ENCODE measurements at regions not wholly inside any gene's neighbourhood (a gene's known extent, or its start where the extent isn't known, plus 50 kb on each side); places are given as distances from the start of the nearest gene placed in this dataset.

DNA sequence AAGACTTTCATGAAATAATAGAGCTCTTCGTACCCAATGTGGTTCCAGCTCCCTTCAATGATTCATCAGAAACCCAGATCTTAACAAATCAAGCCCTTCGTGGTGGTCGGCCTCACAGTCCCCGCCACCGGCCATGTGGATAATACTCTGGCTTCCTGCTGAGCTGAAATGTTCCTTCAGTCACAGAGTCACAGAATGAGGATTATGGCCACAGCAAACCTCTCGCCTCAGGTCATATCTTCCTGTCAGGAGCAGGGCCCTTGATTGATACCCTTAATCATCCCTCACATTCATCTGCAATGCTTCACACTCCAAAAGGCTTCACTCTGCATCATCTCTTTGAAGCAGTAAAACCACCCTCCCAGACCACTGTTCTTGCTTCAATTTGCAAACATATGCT is 452.6 kb downstream of the OCA2 start:
- CTCF ChIA-PET (ENCODE audit: low intra/inter-chr PET ratio): no interaction called here
- Histone ChIP-seq H4K20me1 (replicated peaks; ENCODE audit: control insufficient read depth, insufficient read depth, low read length) (no peaks in the 10 kb centered on the region), H3K27me3 (ENCODE audit: control insufficient read depth in 2 of 2, insufficient read depth in 2 of 2, low read length in 2 of 2) (no peaks in the 10 kb centered on the region), H3K4me2 (ENCODE audit: insufficient read depth, low read length) (no peak overlapping the region), H2AFZ (ENCODE audit: low read depth, low read length) (no peak overlapping the region), H3K36me3 (ENCODE audit: control insufficient read depth, insufficient read depth, low read length) (no peaks in the 10 kb centered on the region), H3K4me1 (replicated peaks in 1 of 2; ENCODE audit: control insufficient read depth in 2 of 2, insufficient read depth in 2 of 2, low read length in 2 of 2) (no peaks in the 10 kb centered on the region), H3K27ac (ENCODE audit: extremely low read depth, low read depth, low read length) (no peak overlapping the region), H3K79me2 (ENCODE audit: control insufficient read depth, insufficient read depth, low read length) (no peaks in the 10 kb centered on the region), H3K4me3 (no peak overlapping the region), H3K9ac (ENCODE audit: insufficient read depth in 1 of 2, low read depth in 2 of 2, low read length in 2 of 2) (no peak overlapping the region), H3K9me3 (replicated peaks; ENCODE audit: control insufficient read depth, insufficient read depth, low read depth, low read length) (no peaks in the 10 kb centered on the region), H3K9me1 (ENCODE audit: control insufficient read depth, insufficient read depth, low read length) (no peaks in the 10 kb centered on the region)
- ATAC-seq (no peak), FAIRE-seq (no peak), DNase-seq (ENCODE audit: extremely low read depth in 1 of 4, low spot score in 3 of 4) (no peak)
- 1% methylated on average over 6 of the region's 6 CpGs for WGBS (ENCODE audit: insufficient coverage, low coverage, missing lambda C conversion rate)
- POLR2A ChIA-PET: no interaction called here
- in situ Hi-C loops (cut with MboI): no loop called here
- TF ChIP-seq, protein P1, sequence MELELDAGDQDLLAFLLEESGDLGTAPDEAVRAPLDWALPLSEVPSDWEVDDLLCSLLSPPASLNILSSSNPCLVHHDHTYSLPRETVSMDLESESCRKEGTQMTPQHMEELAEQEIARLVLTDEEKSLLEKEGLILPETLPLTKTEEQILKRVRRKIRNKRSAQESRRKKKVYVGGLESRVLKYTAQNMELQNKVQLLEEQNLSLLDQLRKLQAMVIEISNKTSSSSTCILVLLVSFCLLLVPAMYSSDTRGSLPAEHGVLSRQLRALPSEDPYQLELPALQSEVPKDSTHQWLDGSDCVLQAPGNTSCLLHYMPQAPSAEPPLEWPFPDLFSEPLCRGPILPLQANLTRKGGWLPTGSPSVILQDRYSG (tag; conservative IDR thresholded peaks at IDR 0.05; ENCODE audit: low read depth): no peak
- intact Hi-C loops (cut with micrococcal nuclease): no loop called here
- no TSS peak for BruUV-seq (replicated peaks)

DNA sequence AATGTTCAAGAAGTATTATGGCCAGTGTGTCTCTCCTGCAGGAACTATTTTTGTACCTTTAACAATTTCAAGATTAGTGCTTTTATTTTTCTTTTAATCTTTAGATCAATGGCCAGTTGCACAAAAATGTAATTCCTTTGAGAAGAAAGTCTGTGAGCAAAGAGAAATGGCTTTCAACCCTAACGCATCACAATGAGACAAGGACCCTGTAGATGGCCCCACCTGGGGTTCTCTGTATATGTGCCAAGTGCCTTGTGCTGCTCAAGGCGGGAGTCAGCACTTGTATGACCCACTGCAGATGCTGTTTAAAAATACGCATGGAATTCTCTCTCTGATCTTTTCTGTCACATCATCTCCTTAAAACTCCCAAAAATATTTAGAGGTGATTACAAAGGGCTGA is 453.4 kb downstream of the OCA2 start:
- H4K20me1 ChIP-seq (replicated peaks; ENCODE audit: control insufficient read depth, insufficient read depth, low read length): no peaks in the 10 kb centered on the region
- no peak for ATAC-seq
- in situ Hi-C loops (cut with MboI) (no loop called here), intact Hi-C loops (cut with micrococcal nuclease) (no loop called here)
- no TSS peak for BruUV-seq (replicated peaks)
- H3K4me1 ChIP-seq (replicated peaks in 1 of 2; ENCODE audit: control insufficient read depth in 2 of 2, insufficient read depth in 2 of 2, low read length in 2 of 2): no peaks in the 10 kb centered on the region
- H3K4me3 ChIP-seq: no peak overlapping the region
- H3K9ac ChIP-seq (ENCODE audit: insufficient read depth in 1 of 2, low read depth in 2 of 2, low read length in 2 of 2): no peak overlapping the region
- no peaks in the 10 kb centered on the region for H3K36me3 ChIP-seq (ENCODE audit: control insufficient read depth, insufficient read depth, low read length)
- no peaks in the 10 kb centered on the region for H3K79me2 ChIP-seq (ENCODE audit: control insufficient read depth, insufficient read depth, low read length)
- no peak overlapping the region for H3K27ac ChIP-seq (ENCODE audit: extremely low read depth, low read depth, low read length)
- no peaks in the 10 kb centered on the region for H3K27me3 ChIP-seq (ENCODE audit: control insufficient read depth in 2 of 2, insufficient read depth in 2 of 2, low read length in 2 of 2)
- FAIRE-seq: no peak
- H3K4me2 ChIP-seq (ENCODE audit: insufficient read depth, low read length): no peak overlapping the region
- DNase-seq (ENCODE audit: extremely low read depth in 1 of 4, low spot score in 3 of 4): no peak
- POLR2A ChIA-PET: interaction anchor here (1.2 kb wide), 1 partner anchor 72 kb away, joined by 3 read pairs; no protein-coding TSS in a partner anchor
- no peaks in the 10 kb centered on the region for H3K9me1 ChIP-seq (ENCODE audit: control insufficient read depth, insufficient read depth, low read length)
- WGBS (ENCODE audit: insufficient coverage, low coverage, missing lambda C conversion rate): 3% methylated on average over 3 of the region's 3 CpGs
- CTCF ChIA-PET (ENCODE audit: low intra/inter-chr PET ratio): no interaction called here
- H2AFZ ChIP-seq (ENCODE audit: low read depth, low read length): no peak overlapping the region
- no peaks in the 10 kb centered on the region for H3K9me3 ChIP-seq (replicated peaks; ENCODE audit: control insufficient read depth, insufficient read depth, low read depth, low read length)
- TF ChIP-seq, protein P2, sequence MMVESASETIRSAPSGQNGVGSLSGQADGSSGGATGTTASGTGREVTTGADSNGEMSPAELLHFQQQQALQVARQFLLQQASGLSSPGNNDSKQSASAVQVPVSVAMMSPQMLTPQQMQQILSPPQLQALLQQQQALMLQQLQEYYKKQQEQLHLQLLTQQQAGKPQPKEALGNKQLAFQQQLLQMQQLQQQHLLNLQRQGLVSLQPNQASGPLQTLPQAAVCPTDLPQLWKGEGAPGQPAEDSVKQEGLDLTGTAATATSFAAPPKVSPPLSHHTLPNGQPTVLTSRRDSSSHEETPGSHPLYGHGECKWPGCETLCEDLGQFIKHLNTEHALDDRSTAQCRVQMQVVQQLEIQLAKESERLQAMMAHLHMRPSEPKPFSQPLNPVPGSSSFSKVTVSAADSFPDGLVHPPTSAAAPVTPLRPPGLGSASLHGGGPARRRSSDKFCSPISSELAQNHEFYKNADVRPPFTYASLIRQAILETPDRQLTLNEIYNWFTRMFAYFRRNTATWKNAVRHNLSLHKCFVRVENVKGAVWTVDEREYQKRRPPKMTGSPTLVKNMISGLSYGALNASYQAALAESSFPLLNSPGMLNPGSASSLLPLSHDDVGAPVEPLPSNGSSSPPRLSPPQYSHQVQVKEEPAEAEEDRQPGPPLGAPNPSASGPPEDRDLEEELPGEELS (CRISPR knock-in tag; IDR thresholded peaks at IDR 0.05; ENCODE audit: borderline replicate concordance): no peak
- TF ChIP-seq, protein P3, sequence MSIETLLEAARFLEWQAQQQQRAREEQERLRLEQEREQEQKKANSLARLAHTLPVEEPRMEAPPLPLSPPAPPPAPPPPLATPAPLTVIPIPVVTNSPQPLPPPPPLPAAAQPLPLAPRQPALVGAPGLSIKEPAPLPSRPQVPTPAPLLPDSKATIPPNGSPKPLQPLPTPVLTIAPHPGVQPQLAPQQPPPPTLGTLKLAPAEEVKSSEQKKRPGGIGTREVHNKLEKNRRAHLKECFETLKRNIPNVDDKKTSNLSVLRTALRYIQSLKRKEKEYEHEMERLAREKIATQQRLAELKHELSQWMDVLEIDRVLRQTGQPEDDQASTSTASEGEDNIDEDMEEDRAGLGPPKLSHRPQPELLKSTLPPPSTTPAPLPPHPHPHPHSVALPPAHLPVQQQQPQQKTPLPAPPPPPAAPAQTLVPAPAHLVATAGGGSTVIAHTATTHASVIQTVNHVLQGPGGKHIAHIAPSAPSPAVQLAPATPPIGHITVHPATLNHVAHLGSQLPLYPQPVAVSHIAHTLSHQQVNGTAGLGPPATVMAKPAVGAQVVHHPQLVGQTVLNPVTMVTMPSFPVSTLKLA (conservative IDR thresholded peaks at IDR 0.05): no peak
- TF ChIP-seq GABPB1 (CRISPR knock-in tag; IDR thresholded peaks at IDR 0.05) (no peak), ZSCAN32 (CRISPR knock-in tag; IDR thresholded peaks at IDR 0.05) (no peak), MEF2D (tag; conservative IDR thresholded peaks at IDR 0.05; ENCODE audit: low read depth) (no peak), PHF20 (IDR thresholded peaks at IDR 0.05; ENCODE audit: partially characterized antibody) (no peak), KDM4B (IDR thresholded peaks at IDR 0.05; ENCODE audit: borderline replicate concordance in 2 of 2, low read depth in 1 of 2) (no peak), ZNF354B (CRISPR knock-in tag; IDR thresholded peaks at IDR 0.05) (no peak), WHSC1 (IDR thresholded peaks at IDR 0.05; ENCODE audit: low read length) (no peak), CEBPG (CRISPR knock-in tag; IDR thresholded peaks at IDR 0.05) (no peak), CEBPG (tag; conservative IDR thresholded peaks at IDR 0.05 in 1 of 2, IDR thresholded peaks at IDR 0.05 in 1 of 2) (no peak)
